ENCODE measurements at regions not wholly inside any gene's neighbourhood (a gene's known extent, or its start where the extent isn't known, plus 50 kb on each side); places are given as distances from the start of the nearest gene placed in this dataset.

DNA sequence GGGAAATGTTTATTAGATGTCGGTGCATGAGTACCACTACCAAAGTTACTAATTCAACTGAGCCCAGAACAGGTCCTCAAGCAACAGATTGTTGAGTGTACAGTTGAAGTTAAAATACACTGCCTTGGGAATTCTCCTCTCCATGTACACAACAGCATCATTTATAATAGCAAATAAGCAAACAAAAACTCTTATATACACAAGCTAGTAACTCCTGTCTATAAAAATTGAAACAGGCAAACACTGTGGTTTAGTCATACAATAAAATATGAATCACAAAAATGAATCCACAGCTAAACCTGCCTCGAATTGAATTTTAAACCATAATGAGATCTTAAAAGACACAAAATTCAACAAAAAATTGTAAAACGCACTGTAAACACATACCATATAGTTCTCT is 681.1 kb downstream of the C12orf50 start:
- no peaks in the 10 kb centered on the region for H3K27me3 Mint-ChIP-seq (ENCODE audit: low read depth)

More for the DNA sequence above, 681.1 kb downstream of the C12orf50 start:
- Histone ChIP-seq H3K23me2 (ENCODE audit: insufficient read length, low read depth, low read length, poor library complexity, severe bottlenecking) (no peaks in the 10 kb centered on the region), H3K9me3 (ENCODE audit: control insufficient read depth, low read depth, low read length) (no peaks in the 10 kb centered on the region), H2BK20ac (ENCODE audit: low read depth, low read length, poor library complexity, severe bottlenecking) (no peak overlapping the region), H3K18ac (ENCODE audit: insufficient read length, low read depth, low read length) (no peak overlapping the region), H3K79me2 (ENCODE audit: insufficient read depth, low read length) (no peaks in the 10 kb centered on the region), H4K8ac (replicated peaks; ENCODE audit: insufficient read length, low read depth, low read length) (no peak overlapping the region), H4K5ac (ENCODE audit: insufficient read length, low read depth, low read length) (no peak overlapping the region), H2BK120ac (ENCODE audit: low read depth, low read length, poor library complexity, severe bottlenecking) (no peak overlapping the region), H3K4me2 (ENCODE audit: insufficient read depth, insufficient read length, low read length) (no peak overlapping the region), H4K20me1 (ENCODE audit: control insufficient read depth, insufficient read depth, insufficient read length) (no peaks in the 10 kb centered on the region), H3K56ac (ENCODE audit: insufficient read length, low read depth, low read length) (no peak overlapping the region), H3K27me3 (ENCODE audit: insufficient read depth, low read length) (no peaks in the 10 kb centered on the region), H2BK5ac (ENCODE audit: insufficient read length, low read length) (no peak overlapping the region), H3K23ac (ENCODE audit: insufficient read length, low read depth, low read length) (no peak overlapping the region), H3K14ac (ENCODE audit: insufficient read depth, low read length) (no peak overlapping the region), H2AFZ (ENCODE audit: low read length) (no peak overlapping the region), H4K91ac (ENCODE audit: insufficient read length, low read depth, low read length) (no peak overlapping the region), H2BK12ac (ENCODE audit: insufficient read length, low read depth, low read length) (no peak overlapping the region), H2BK15ac (ENCODE audit: low read depth, low read length) (no peak overlapping the region), H2AK5ac (ENCODE audit: insufficient read length, low read length) (no peak overlapping the region), H3K27ac (ENCODE audit: insufficient read length, low read depth, low read length) (no peak overlapping the region), H3T11ph (ENCODE audit: low read length) (no peak overlapping the region), H3K9ac (ENCODE audit: extremely low read depth, insufficient read length, low read length) (no peak overlapping the region), H3K4me1 (ENCODE audit: insufficient read depth, low read length) (no peaks in the 10 kb centered on the region), H3K4ac (ENCODE audit: low read depth, low read length) (no peak overlapping the region), H3K79me1 (ENCODE audit: insufficient read depth, low read depth, low read length, poor library complexity, severe bottlenecking) (no peaks in the 10 kb centered on the region)
- TF ChIP-seq, protein P1, sequence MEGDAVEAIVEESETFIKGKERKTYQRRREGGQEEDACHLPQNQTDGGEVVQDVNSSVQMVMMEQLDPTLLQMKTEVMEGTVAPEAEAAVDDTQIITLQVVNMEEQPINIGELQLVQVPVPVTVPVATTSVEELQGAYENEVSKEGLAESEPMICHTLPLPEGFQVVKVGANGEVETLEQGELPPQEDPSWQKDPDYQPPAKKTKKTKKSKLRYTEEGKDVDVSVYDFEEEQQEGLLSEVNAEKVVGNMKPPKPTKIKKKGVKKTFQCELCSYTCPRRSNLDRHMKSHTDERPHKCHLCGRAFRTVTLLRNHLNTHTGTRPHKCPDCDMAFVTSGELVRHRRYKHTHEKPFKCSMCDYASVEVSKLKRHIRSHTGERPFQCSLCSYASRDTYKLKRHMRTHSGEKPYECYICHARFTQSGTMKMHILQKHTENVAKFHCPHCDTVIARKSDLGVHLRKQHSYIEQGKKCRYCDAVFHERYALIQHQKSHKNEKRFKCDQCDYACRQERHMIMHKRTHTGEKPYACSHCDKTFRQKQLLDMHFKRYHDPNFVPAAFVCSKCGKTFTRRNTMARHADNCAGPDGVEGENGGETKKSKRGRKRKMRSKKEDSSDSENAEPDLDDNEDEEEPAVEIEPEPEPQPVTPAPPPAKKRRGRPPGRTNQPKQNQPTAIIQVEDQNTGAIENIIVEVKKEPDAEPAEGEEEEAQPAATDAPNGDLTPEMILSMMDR (conservative IDR thresholded peaks at IDR 0.05): no peak
- H3K27ac Mint-ChIP-seq: no peak overlapping the region
- H3K9me3 Mint-ChIP-seq: no peaks in the 10 kb centered on the region
- H3K36me3 Mint-ChIP-seq (ENCODE audit: insufficient read depth in 1 of 3, low read depth in 3 of 3): no peaks in the 10 kb centered on the region
- no peaks in the 10 kb centered on the region for H3K4me1 Mint-ChIP-seq
- H3K4me3 Mint-ChIP-seq: no peak overlapping the region
- no CpG with 5 or more reads among the region's 3 CpGs for WGBS (ENCODE audit: extremely low coverage, insufficient read length, low lambda C conversion rate)
- DNase-seq: no peak
